Right atrium auricular region (tissue), 2 donors: ENCODE measurements at regions not wholly inside any gene's neighbourhood (a gene's known extent, or its start where the extent isn't known, plus 50 kb on each side); places are given as distances from the start of the nearest gene placed in this dataset.

Experiments
- DNase-seq: peaks from one replicate; pipeline ENCODE4 v3.0.0-alpha.2; 2019; ENCODE audit warnings: low spot score
- H3K27ac ChIP-seq, 2 donors: fragments of 200-600 bp; sonication (generic); 1 replicate in 1 of 2; 2 replicates in 1 of 2; pipeline ENCODE4 v1.5.1; 2016 to 2019
- H3K27me3 ChIP-seq, 2 donors: fragments of 200-600 bp; sonication (generic); one replicate each; pipeline versions ENCODE4 v1.5.1 to v1.6.0; 2017 to 2019
- H3K36me3 ChIP-seq: fragments of 200-600 bp; sonication (generic); one replicate; pipeline ENCODE4 v1.5.1; 2016
- H3K4me1 ChIP-seq, 2 donors: fragments of 200-600 bp; sonication (generic); one replicate each; pipeline versions ENCODE4 v1.5.1 to v1.6.0; 2017 to 2019
- H3K4me3 ChIP-seq, 2 donors: fragments of 200-600 bp; sonication (generic); 1 replicate in 1 of 2; 2 replicates in 1 of 2; pipeline ENCODE4 v1.5.1; 2017 to 2019; ENCODE audit warnings: mild to moderate bottlenecking in 1 of 2, moderate library complexity in 1 of 2
- H3K9me3 ChIP-seq, 2 donors: fragments of 200-600 bp; sonication (generic); one replicate each; pipeline ENCODE4 v1.5.1; 2019
- TF ChIP-seq, protein P1 (sequence below), 2 donors: fragments of 200-600 bp; sonication (generic); IDR thresholded peaks; one replicate each; pipeline ENCODE4 v1.5.1; 2019; ENCODE audit warnings: antibody characterized with exemption in 2 of 2

DNA sequence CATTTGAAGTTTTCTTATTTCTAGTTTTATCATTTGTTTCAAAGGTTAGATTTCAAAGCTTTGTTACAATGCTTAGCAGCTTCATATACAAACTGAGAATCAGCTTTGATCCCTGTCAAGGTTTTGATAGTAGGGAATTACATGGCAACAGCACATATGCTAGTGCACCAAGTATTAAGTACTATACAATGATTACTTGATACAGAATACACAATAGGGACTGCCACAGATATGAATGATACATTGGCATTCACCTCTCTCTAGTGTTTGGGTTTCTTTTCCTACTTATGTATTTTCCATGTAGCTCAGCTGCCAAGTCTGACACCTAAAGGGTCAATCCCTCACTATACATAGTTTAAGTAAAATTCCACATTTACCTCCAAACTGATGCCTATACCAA, 344.0 kb downstream of the FAT4 start:
- H3K27ac ChIP-seq: no peak overlapping the region
- H3K9me3 ChIP-seq: no peaks in the 10 kb centered on the region
- TF ChIP-seq, protein P1, sequence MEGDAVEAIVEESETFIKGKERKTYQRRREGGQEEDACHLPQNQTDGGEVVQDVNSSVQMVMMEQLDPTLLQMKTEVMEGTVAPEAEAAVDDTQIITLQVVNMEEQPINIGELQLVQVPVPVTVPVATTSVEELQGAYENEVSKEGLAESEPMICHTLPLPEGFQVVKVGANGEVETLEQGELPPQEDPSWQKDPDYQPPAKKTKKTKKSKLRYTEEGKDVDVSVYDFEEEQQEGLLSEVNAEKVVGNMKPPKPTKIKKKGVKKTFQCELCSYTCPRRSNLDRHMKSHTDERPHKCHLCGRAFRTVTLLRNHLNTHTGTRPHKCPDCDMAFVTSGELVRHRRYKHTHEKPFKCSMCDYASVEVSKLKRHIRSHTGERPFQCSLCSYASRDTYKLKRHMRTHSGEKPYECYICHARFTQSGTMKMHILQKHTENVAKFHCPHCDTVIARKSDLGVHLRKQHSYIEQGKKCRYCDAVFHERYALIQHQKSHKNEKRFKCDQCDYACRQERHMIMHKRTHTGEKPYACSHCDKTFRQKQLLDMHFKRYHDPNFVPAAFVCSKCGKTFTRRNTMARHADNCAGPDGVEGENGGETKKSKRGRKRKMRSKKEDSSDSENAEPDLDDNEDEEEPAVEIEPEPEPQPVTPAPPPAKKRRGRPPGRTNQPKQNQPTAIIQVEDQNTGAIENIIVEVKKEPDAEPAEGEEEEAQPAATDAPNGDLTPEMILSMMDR (IDR thresholded peaks at IDR 0.05): no peak
- H3K36me3 ChIP-seq: no peaks in the 10 kb centered on the region
- no peaks in the 10 kb centered on the region for H3K4me1 ChIP-seq
- DNase-seq: no peak
- no peaks in the 10 kb centered on the region for H3K27me3 ChIP-seq
- H3K4me3 ChIP-seq: no peak overlapping the region

DNA sequence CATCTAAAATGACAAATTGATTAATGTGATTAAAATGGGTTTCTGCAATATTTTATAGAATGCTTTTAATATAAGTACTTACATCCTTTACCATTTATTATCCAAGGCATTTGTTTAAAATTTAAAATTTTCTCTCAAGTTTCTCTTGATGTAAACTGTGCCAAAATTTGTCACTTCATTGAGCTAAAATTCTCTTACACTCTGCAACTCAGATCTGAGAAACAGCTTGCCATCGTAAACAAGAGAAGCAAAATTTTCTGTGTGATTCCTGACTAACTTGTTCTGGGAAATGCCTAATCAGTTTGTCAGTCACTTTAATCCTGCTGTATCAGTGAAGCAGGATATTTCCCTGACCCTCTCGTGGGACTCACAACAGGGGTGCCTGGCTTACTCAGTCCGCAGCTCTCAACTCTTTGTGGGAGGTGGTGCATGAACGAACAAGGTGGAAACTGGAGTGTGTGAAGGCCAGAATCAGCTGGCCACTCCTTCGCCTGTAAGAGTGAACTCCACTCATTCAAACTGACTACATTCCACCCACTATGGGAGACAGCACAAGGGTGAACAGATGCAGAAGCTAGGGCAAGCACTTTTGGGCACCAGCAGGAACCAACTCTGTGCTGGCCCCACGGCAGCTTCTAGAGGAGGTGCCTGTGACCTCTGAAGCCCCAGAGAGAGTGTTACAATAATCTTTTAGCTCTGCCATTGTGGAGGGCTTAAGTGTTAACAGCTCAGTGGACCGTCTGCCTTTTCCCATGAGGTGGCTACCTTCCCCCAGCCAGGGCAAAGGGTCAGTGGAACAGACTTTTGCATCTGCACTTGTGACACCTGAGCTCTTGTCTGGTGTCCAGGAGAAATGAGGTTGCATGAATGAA, 349.4 kb downstream of the FAT4 start:
- no peaks in the 10 kb centered on the region for H3K36me3 ChIP-seq
- no peak for DNase-seq
- no peaks in the 10 kb centered on the region for H3K27me3 ChIP-seq
- peaks cover 0 to 5% of the 10 kb centered on the region in 2 donors for H3K9me3 ChIP-seq
- TF ChIP-seq, protein P1 (IDR thresholded peaks at IDR 0.05): no peak
- no peaks in the 10 kb centered on the region for H3K4me1 ChIP-seq
- no peak overlapping the region for H3K4me3 ChIP-seq
- H3K27ac ChIP-seq: no peak overlapping the region

DNA sequence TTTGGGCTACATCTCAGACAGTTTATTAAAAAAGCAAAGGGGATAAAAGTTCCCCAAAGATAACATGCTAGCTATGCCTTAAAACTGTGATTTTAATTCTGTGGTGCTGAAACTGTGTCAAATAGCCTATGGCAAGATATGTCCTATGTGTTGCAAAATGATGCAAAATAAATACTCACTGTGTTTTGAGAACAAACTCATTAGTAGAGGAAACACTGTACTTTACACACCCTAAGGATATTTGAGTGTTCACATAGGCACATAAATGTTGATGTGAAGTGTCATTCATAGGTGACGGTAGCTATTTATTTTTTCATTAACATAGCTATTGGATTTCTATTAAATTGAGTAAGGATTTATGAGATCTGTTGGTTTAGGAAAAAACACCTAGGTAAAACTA, 351.9 kb downstream of the FAT4 start:
- DNase-seq: no peak
- TF ChIP-seq, protein P1 (IDR thresholded peaks at IDR 0.05): no peak

DNA sequence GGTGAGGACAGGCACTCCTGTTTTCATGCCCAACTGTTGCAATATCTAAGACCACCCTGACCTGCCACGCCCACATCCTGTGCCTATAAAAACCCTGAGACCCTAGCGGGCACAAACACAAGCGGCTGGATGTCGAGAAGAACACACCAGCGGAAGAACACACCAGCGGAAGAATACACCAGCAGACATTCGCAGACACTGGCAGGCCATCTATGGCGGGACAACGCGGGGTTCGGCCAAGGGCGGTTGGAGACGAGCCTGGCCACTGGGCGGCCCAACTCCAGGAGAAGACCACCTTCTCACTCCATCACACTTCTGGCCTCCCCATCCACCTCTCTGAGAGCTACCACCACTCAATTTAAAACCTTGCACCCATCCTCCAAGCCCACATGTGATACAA, 361.4 kb downstream of the FAT4 start:
- no peak overlapping the region for H3K4me3 ChIP-seq
- H3K36me3 ChIP-seq: no peaks in the 10 kb centered on the region
- no peaks in the 10 kb centered on the region for H3K27me3 ChIP-seq
- no peak for DNase-seq
- H3K4me1 ChIP-seq: no peaks in the 10 kb centered on the region
- TF ChIP-seq, protein P1 (IDR thresholded peaks at IDR 0.05): no peak
- no peak overlapping the region for H3K27ac ChIP-seq
- H3K9me3 ChIP-seq: no peaks in the 10 kb centered on the region

More for the DNA sequence above, 351.9 kb downstream of the FAT4 start:
- Histone ChIP-seq H3K27ac (no peak overlapping the region), H3K4me1 (no peaks in the 10 kb centered on the region), H3K4me3 (no peak overlapping the region), H3K9me3 (peaks cover 0 to 5% of the 10 kb centered on the region in 2 donors), H3K36me3 (no peaks in the 10 kb centered on the region), H3K27me3 (no peaks in the 10 kb centered on the region)

DNA sequence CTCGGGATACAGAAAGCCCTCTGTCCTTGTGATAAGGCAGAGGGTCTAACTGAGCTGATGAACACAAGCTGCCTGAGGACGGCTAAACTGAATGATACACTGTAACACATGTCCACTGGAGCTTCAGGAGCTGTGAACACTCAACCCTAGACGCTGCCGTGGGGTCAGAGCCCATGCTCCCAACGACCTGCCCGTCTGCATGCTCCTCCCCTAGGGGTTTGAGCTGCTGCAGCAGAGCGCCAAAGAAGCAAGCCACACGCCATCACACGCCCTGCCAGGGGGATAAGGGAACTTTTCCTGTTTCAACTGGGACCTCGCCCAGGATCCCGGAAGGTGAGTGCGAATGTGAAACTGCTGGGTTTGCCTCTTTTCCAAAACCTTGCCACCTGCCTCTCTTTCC, 361.8 kb downstream of the FAT4 start:
- Histone ChIP-seq H3K4me3 (no peak overlapping the region), H3K27ac (no peak overlapping the region), H3K36me3 (no peaks in the 10 kb centered on the region), H3K4me1 (no peaks in the 10 kb centered on the region), H3K27me3 (no peaks in the 10 kb centered on the region), H3K9me3 (no peaks in the 10 kb centered on the region)
- DNase-seq: no peak
- TF ChIP-seq, protein P1 (IDR thresholded peaks at IDR 0.05): no peak
